Activated CD8-positive, alpha-beta T cell treated with anti-CD3 and anti-CD28 coated beads, Interleukin-2, amount 10 ng/mL, durations not matched to agents 7 days and 5 days (primary cell): ENCODE measurements at regions not wholly inside any gene's neighbourhood (a gene's known extent, or its start where the extent isn't known, plus 50 kb on each side); places are given as distances from the start of the nearest gene placed in this dataset.
"Not testable (repeated sequence)": the region's sequence is repeated elsewhere in the genome, so short reads cannot be mapped to it uniquely, and the experiment has no call there.

Source experiments
- ATAC-seq: fragments of 150-1000 bp; cut with Tn5 transposase; one replicate; pipeline ENCODE4 v1.10.0; 2021; ENCODE audit warnings: moderate library complexity
- CTCF ChIA-PET: fragments of 350-600 bp; sonication (Branson Sonifier 250); formaldehyde crosslinking; loops from one replicate; lab custom pipeline; 2021; ENCODE audit warnings: antibody characterized with exemption; lab: Charles Lee
- POLR2A ChIA-PET: fragments of 350-600 bp; sonication (Branson Sonifier 250); formaldehyde crosslinking; loops from one replicate; lab custom pipeline; 2021; ENCODE audit warnings: antibody characterized with exemption; lab: Charles Lee
- DNase-seq: peaks from one replicate; pipeline ENCODE4 v3.0.0-alpha.2; 2020
- H3K27ac Mint-ChIP-seq: one replicate; pipeline ENCODE4 v1.8.0; 2021; ENCODE audit warnings: mild to moderate bottlenecking, mixed read lengths
- H3K27me3 Mint-ChIP-seq: one replicate; pipeline ENCODE4 v1.8.0; 2021; ENCODE audit warnings: low read depth, mixed read lengths
- H3K36me3 Mint-ChIP-seq: one replicate; pipeline ENCODE4 v1.8.0; 2021; ENCODE audit warnings: low read depth, mixed read lengths
- H3K4me1 Mint-ChIP-seq: one replicate; pipeline ENCODE4 v1.8.0; 2021; ENCODE audit warnings: low read depth, mixed read lengths
- H3K4me3 Mint-ChIP-seq: one replicate; pipeline ENCODE4 v1.8.0; 2021; ENCODE audit warnings: mild to moderate bottlenecking, mixed read lengths
- H3K9me3 Mint-ChIP-seq: one replicate; pipeline ENCODE4 v1.8.0; 2022; ENCODE audit warnings: mixed read lengths; ENCODE audit not compliant: insufficient read depth

- Mint-ChIP-seq H3K27me3 (no peaks in the 10 kb centered on the region), H3K4me3 (no peak overlapping the region), H3K9me3 (no peaks in the 10 kb centered on the region), H3K36me3 (no peaks in the 10 kb centered on the region), H3K4me1 (no peaks in the 10 kb centered on the region), H3K27ac (no peak overlapping the region)
- ChIA-PET POLR2A (no interaction called here), CTCF (no interaction called here)
- DNase-seq (no peak), ATAC-seq (no peak)
Measured at GRCh38 chr4:97013309-97013708, 1130.0 kb downstream of the STPG2 start.

- no peak overlapping the region for H3K4me3 Mint-ChIP-seq
- CTCF ChIA-PET: no interaction called here
- no peak for DNase-seq
- no peaks in the 10 kb centered on the region for H3K36me3 Mint-ChIP-seq
- ATAC-seq: no peak
- no peak overlapping the region for H3K27ac Mint-ChIP-seq
- no peaks in the 10 kb centered on the region for H3K9me3 Mint-ChIP-seq
- no peaks in the 10 kb centered on the region for H3K27me3 Mint-ChIP-seq
- no peaks in the 10 kb centered on the region for H3K4me1 Mint-ChIP-seq
- POLR2A ChIA-PET: no interaction called here
Measured at GRCh38 chr4:97013711-97014110, 1129.6 kb downstream of the STPG2 start.

- Mint-ChIP-seq H3K27me3 (no peaks in the 10 kb centered on the region), H3K36me3 (no peaks in the 10 kb centered on the region), H3K9me3 (no peaks in the 10 kb centered on the region), H3K4me1 (no peaks in the 10 kb centered on the region), H3K4me3 (no peak overlapping the region), H3K27ac (no peak overlapping the region)
- ATAC-seq (no peak), DNase-seq (no peak)
- ChIA-PET POLR2A (no interaction called here), CTCF (no interaction called here)
Measured at GRCh38 chr4:97015301-97015700, 1128.0 kb downstream of the STPG2 start.

GRCh38 chr4:97016186-97016907, 1126.9 kb downstream of the STPG2 start:
- H3K9me3 Mint-ChIP-seq: no peaks in the 10 kb centered on the region
- no peaks in the 10 kb centered on the region for H3K4me1 Mint-ChIP-seq
- ChIA-PET CTCF (no interaction called here), POLR2A (no interaction called here)
- no peak overlapping the region for H3K4me3 Mint-ChIP-seq
- ATAC-seq: no peak
- H3K27ac Mint-ChIP-seq: no peak overlapping the region
- H3K36me3 Mint-ChIP-seq: no peaks in the 10 kb centered on the region
- H3K27me3 Mint-ChIP-seq: no peaks in the 10 kb centered on the region
- DNase-seq: no peak

GRCh38 chr4:97027728-97028410, 1115.4 kb downstream of the STPG2 start:
- no peaks in the 10 kb centered on the region for H3K4me1 Mint-ChIP-seq
- no peaks in the 10 kb centered on the region for H3K36me3 Mint-ChIP-seq
- no peak for ATAC-seq
- H3K4me3 Mint-ChIP-seq: no peak overlapping the region
- peaks cover 5% of the 10 kb centered on the region for H3K9me3 Mint-ChIP-seq
- ChIA-PET CTCF (no interaction called here), POLR2A (no interaction called here)
- no peak for DNase-seq
- H3K27ac Mint-ChIP-seq: no peak overlapping the region
- no peaks in the 10 kb centered on the region for H3K27me3 Mint-ChIP-seq

- no peaks in the 10 kb centered on the region for H3K4me1 Mint-ChIP-seq
- POLR2A ChIA-PET: no interaction called here
- H3K36me3 Mint-ChIP-seq: no peaks in the 10 kb centered on the region
- no peak overlapping the region for H3K27ac Mint-ChIP-seq
- DNase-seq (no peak), ATAC-seq (no peak)
- H3K27me3 Mint-ChIP-seq: no peaks in the 10 kb centered on the region
- H3K9me3 Mint-ChIP-seq: peaks cover 5% of the 10 kb centered on the region
- no peak overlapping the region for H3K4me3 Mint-ChIP-seq
- CTCF ChIA-PET: no interaction called here
Measured at GRCh38 chr4:97028785-97029184, 1114.5 kb downstream of the STPG2 start.

- CTCF ChIA-PET, H3K4me1 Mint-ChIP-seq, H3K27me3 Mint-ChIP-seq, H3K36me3 Mint-ChIP-seq, DNase-seq, ATAC-seq, POLR2A ChIA-PET, H3K4me3 Mint-ChIP-seq, H3K27ac Mint-ChIP-seq: not testable (repeated sequence)
- peaks cover 10% of the 10 kb centered on the region for H3K9me3 Mint-ChIP-seq
Measured at GRCh38 chr4:97037411-97038145, 1105.7 kb downstream of the STPG2 start.

- Mint-ChIP-seq H3K9me3 (peaks cover 10% of the 10 kb centered on the region), H3K4me3 (no peak overlapping the region), H3K27ac (no peak overlapping the region), H3K4me1 (no peaks in the 10 kb centered on the region), H3K27me3 (no peaks in the 10 kb centered on the region), H3K36me3 (no peaks in the 10 kb centered on the region)
- ChIA-PET CTCF (no interaction called here), POLR2A (no interaction called here)
- no peak for ATAC-seq
- no peak for DNase-seq
Measured at GRCh38 chr4:97038146-97038516, 1105.1 kb downstream of the STPG2 start.

GRCh38 chr4:97072666-97073065, 1070.6 kb downstream of the STPG2 start:
- H3K27me3 Mint-ChIP-seq: no peaks in the 10 kb centered on the region
- H3K27ac Mint-ChIP-seq: no peak overlapping the region
- no peak for ATAC-seq
- ChIA-PET POLR2A (no interaction called here), CTCF (no interaction called here)
- no peaks in the 10 kb centered on the region for H3K4me1 Mint-ChIP-seq
- DNase-seq: no peak
- H3K4me3 Mint-ChIP-seq: no peak overlapping the region
- peaks cover 6% of the 10 kb centered on the region for H3K9me3 Mint-ChIP-seq
- H3K36me3 Mint-ChIP-seq: no peaks in the 10 kb centered on the region

GRCh38 chr4:97073194-97073593, 1070.1 kb downstream of the STPG2 start:
- POLR2A ChIA-PET: no interaction called here
- H3K4me1 Mint-ChIP-seq: no peaks in the 10 kb centered on the region

GRCh38 chr4:97074531-97074930, 1068.7 kb downstream of the STPG2 start:
- ChIA-PET CTCF (no interaction called here), POLR2A (no interaction called here)
- Mint-ChIP-seq H3K27me3 (no peaks in the 10 kb centered on the region), H3K4me3 (no peak overlapping the region), H3K4me1 (no peaks in the 10 kb centered on the region), H3K9me3 (peaks cover 4% of the 10 kb centered on the region), H3K36me3 (no peaks in the 10 kb centered on the region), H3K27ac (no peak overlapping the region)
- ATAC-seq (no peak), DNase-seq (no peak)

More at GRCh38 chr4:97073194-97073593, 1070.1 kb downstream of the STPG2 start:
- Mint-ChIP-seq H3K4me3 (no peak overlapping the region), H3K27ac (no peak overlapping the region), H3K36me3 (no peaks in the 10 kb centered on the region), H3K27me3 (no peaks in the 10 kb centered on the region), H3K9me3 (peaks cover 6% of the 10 kb centered on the region)
- ATAC-seq (no peak), DNase-seq (no peak)
- CTCF ChIA-PET: no interaction called here

- H3K9me3 Mint-ChIP-seq: no peaks in the 10 kb centered on the region
Measured at GRCh38 chr4:97081951-97082350, 1061.3 kb downstream of the STPG2 start.

More at GRCh38 chr4:97081951-97082350, 1061.3 kb downstream of the STPG2 start:
- CTCF ChIA-PET: no interaction called here
- POLR2A ChIA-PET: no interaction called here
- Mint-ChIP-seq H3K27ac (no peak overlapping the region), H3K4me1 (no peaks in the 10 kb centered on the region), H3K27me3 (no peaks in the 10 kb centered on the region), H3K4me3 (no peak overlapping the region), H3K36me3 (no peaks in the 10 kb centered on the region)
- DNase-seq (no peak), ATAC-seq (no peak)
